GM12891 (cell line): ENCODE measurements at regions not wholly inside any gene's neighbourhood (a gene's known extent, or its start where the extent isn't known, plus 50 kb on each side); places are given as distances from the start of the nearest gene placed in this dataset.

Experiments
- POLR2A ChIP-seq: IDR thresholded peaks from 2 replicates; pipeline ENCODE4 v1.6.1; 2011; ENCODE audit warnings: low read depth, low read length, control low read depth
- POLR2AphosphoS5 ChIP-seq: IDR thresholded peaks from 2 replicates; pipeline ENCODE4 v1.6.1; 2011; ENCODE audit warnings: low read depth, low read length, control low read depth
- SPI1 ChIP-seq: IDR thresholded peaks from 2 replicates; pipeline ENCODE4 v1.6.1; 2011; ENCODE audit warnings: low read depth, low read length, control low read depth
- TAF1 ChIP-seq: IDR thresholded peaks from 2 replicates; pipeline ENCODE4 v1.6.1; 2011; ENCODE audit warnings: low read depth, low read length, control low read depth

GRCh38 chr9:72454871-72455491 is 66.4 kb upstream of the TMC1 start:
- TF ChIP-seq TAF1, result no peak
- TF ChIP-seq POLR2A, result no peak
- no peak for TF ChIP-seq SPI1
- no peak for TF ChIP-seq POLR2AphosphoS5
